ENCODE measurements at regions not wholly inside any gene's neighbourhood (a gene's known extent, or its start where the extent isn't known, plus 50 kb on each side); places are given as distances from the start of the nearest gene placed in this dataset.

GRCh38 chr2:84175340-84175739 lies 283.7 kb downstream of the SUCLG1 start:
- POLR2A ChIA-PET (ENCODE audit: low non-redundant PET) = no interaction called here
- Histone ChIP-seq H3K27ac (ENCODE audit: low read depth, low read length, poor library complexity, severe bottlenecking) (no peak overlapping the region), H3K9me3 (ENCODE audit: low read depth, low read length, poor library complexity, severe bottlenecking) (no peaks in the 10 kb centered on the region), H3K4me3 (ENCODE audit: low read depth, low read length, poor library complexity, severe bottlenecking) (no peak overlapping the region), H3K36me3 (ENCODE audit: insufficient read depth, low read length, poor library complexity, severe bottlenecking) (no peaks in the 10 kb centered on the region), H3K27me3 (replicated peaks; ENCODE audit: insufficient read depth, low read depth, low read length, poor library complexity) (no peaks in the 10 kb centered on the region), H3K4me1 (ENCODE audit: insufficient read depth, low read length, poor library complexity, severe bottlenecking) (no peaks in the 10 kb centered on the region)
- CTCF ChIA-PET = no interaction called here
- TF ChIP-seq EZH2 (IDR thresholded peaks at IDR 0.05; ENCODE audit: borderline replicate concordance, low read depth, low read length, poor library complexity, severe bottlenecking) (no peak), CTCF (conservative IDR thresholded peaks at IDR 0.05; ENCODE audit: low read depth, low read length) (no peak)
- DNase-seq (ENCODE audit: low spot score) = no peak
- intact Hi-C loops (cut with micrococcal nuclease; ENCODE audit: unreplicated experiment) = no loop called here
- BruUV-seq (replicated peaks) = no TSS peak

- no peak for DNase-seq (ENCODE audit: low spot score)
- no peaks in the 10 kb centered on the region for H3K9me3 ChIP-seq (ENCODE audit: low read depth, low read length, poor library complexity, severe bottlenecking)
- H3K27me3 ChIP-seq (replicated peaks; ENCODE audit: insufficient read depth, low read depth, low read length, poor library complexity) = no peaks in the 10 kb centered on the region
- BruUV-seq (replicated peaks) = no TSS peak
- no peak for TF ChIP-seq CTCF (conservative IDR thresholded peaks at IDR 0.05; ENCODE audit: low read depth, low read length)
- TF ChIP-seq EZH2 (IDR thresholded peaks at IDR 0.05; ENCODE audit: borderline replicate concordance, low read depth, low read length, poor library complexity, severe bottlenecking) = no peak
- no peak overlapping the region for H3K4me3 ChIP-seq (ENCODE audit: low read depth, low read length, poor library complexity, severe bottlenecking)
- ChIA-PET CTCF (no interaction called here), POLR2A (ENCODE audit: low non-redundant PET) (no interaction called here)
- no peak overlapping the region for H3K27ac ChIP-seq (ENCODE audit: low read depth, low read length, poor library complexity, severe bottlenecking)
- intact Hi-C loops (cut with micrococcal nuclease; ENCODE audit: unreplicated experiment) = no loop called here
- H3K36me3 ChIP-seq (ENCODE audit: insufficient read depth, low read length, poor library complexity, severe bottlenecking) = no peaks in the 10 kb centered on the region
- no peaks in the 10 kb centered on the region for H3K4me1 ChIP-seq (ENCODE audit: insufficient read depth, low read length, poor library complexity, severe bottlenecking)
Measured at GRCh38 chr2:84173041-84173440, 286.0 kb downstream of the SUCLG1 start.

- Histone ChIP-seq H3K36me3 (ENCODE audit: insufficient read depth, low read length, poor library complexity, severe bottlenecking) (no peaks in the 10 kb centered on the region), H3K9me3 (ENCODE audit: low read depth, low read length, poor library complexity, severe bottlenecking) (no peaks in the 10 kb centered on the region), H3K27ac (ENCODE audit: low read depth, low read length, poor library complexity, severe bottlenecking) (no peak overlapping the region), H3K27me3 (replicated peaks; ENCODE audit: insufficient read depth, low read depth, low read length, poor library complexity) (no peaks in the 10 kb centered on the region), H3K4me3 (ENCODE audit: low read depth, low read length, poor library complexity, severe bottlenecking) (no peak overlapping the region), H3K4me1 (ENCODE audit: insufficient read depth, low read length, poor library complexity, severe bottlenecking) (no peaks in the 10 kb centered on the region)
- ChIA-PET POLR2A (ENCODE audit: low non-redundant PET) (no interaction called here), CTCF (no interaction called here)
- TF ChIP-seq EZH2 (IDR thresholded peaks at IDR 0.05; ENCODE audit: borderline replicate concordance, low read depth, low read length, poor library complexity, severe bottlenecking) (no peak), CTCF (conservative IDR thresholded peaks at IDR 0.05; ENCODE audit: low read depth, low read length) (no peak)
- intact Hi-C loops (cut with micrococcal nuclease; ENCODE audit: unreplicated experiment) = no loop called here
- no TSS peak for BruUV-seq (replicated peaks)
- DNase-seq (ENCODE audit: low spot score) = no peak
Measured at GRCh38 chr2:84170979-84171378, 288.1 kb downstream of the SUCLG1 start.

Data from A673 (cell line).